ENCODE measurements at regions not wholly inside any gene's neighbourhood (a gene's known extent, or its start where the extent isn't known, plus 50 kb on each side); places are given as distances from the start of the nearest gene placed in this dataset.

GRCh38 chr3:73716418-73716817 lies 91.7 kb upstream of the PDZRN3 start:
- H3K36me3 ChIP-seq (replicated peaks; ENCODE audit: insufficient read depth, low read length): no peaks in the 10 kb centered on the region
- DNase-seq: no peak
- TF ChIP-seq EZH2 (optimal IDR thresholded peaks at IDR 0.05; ENCODE audit: low read depth, low read length) (no peak), CTCF (IDR thresholded peaks at IDR 0.05; ENCODE audit: low read length) (no peak), EZH2phosphoT487 (IDR thresholded peaks at IDR 0.05; ENCODE audit: low read length) (no peak)

GRCh38 chr3:73710340-73710739 lies 85.6 kb upstream of the PDZRN3 start:
- H3K4me2 ChIP-seq (ENCODE audit: low read depth, low read length): no peak overlapping the region

More at GRCh38 chr3:73716418-73716817, 91.7 kb upstream of the PDZRN3 start:
- no peaks in the 10 kb centered on the region for H3K79me2 ChIP-seq (ENCODE audit: low read length)
- H3K9me3 ChIP-seq (replicated peaks; ENCODE audit: insufficient read depth, low read length): no peaks in the 10 kb centered on the region
- no peak overlapping the region for H3K27ac ChIP-seq (ENCODE audit: low read length)
- no peak overlapping the region for H3K9ac ChIP-seq (ENCODE audit: low read length)
- H3K4me2 ChIP-seq (ENCODE audit: low read depth, low read length): no peak overlapping the region
- no peak overlapping the region for H2AFZ ChIP-seq (ENCODE audit: low read length)
- H4K20me1 ChIP-seq (ENCODE audit: insufficient read depth, low read length): no peaks in the 10 kb centered on the region
- H3K27me3 ChIP-seq (replicated peaks; ENCODE audit: insufficient read depth, low read length): no peaks in the 10 kb centered on the region
- no peak overlapping the region for H3K4me3 ChIP-seq (ENCODE audit: low read length)
- H3K4me1 ChIP-seq (ENCODE audit: low read length): peaks cover 7% of the 10 kb centered on the region; the same call in 1 of the 2 replicates
- no peaks in the 10 kb centered on the region for H3K9me2 ChIP-seq (replicated peaks; ENCODE audit: insufficient read depth, low read length)
- no peaks in the 10 kb centered on the region for H3F3A ChIP-seq (ENCODE audit: insufficient read depth, low read length)

GRCh38 chr3:73709712-73710111 lies 85.0 kb upstream of the PDZRN3 start:
- Histone ChIP-seq H2AFZ (ENCODE audit: low read length) (no peak overlapping the region), H3K4me3 (ENCODE audit: low read length) (no peak overlapping the region), H4K20me1 (ENCODE audit: insufficient read depth, low read length) (no peaks in the 10 kb centered on the region), H3K9me3 (replicated peaks; ENCODE audit: insufficient read depth, low read length) (no peaks in the 10 kb centered on the region), H3K9ac (ENCODE audit: low read length) (no peak overlapping the region), H3K27me3 (replicated peaks; ENCODE audit: insufficient read depth, low read length) (no peaks in the 10 kb centered on the region), H3K4me2 (ENCODE audit: low read depth, low read length) (no peak overlapping the region), H3K79me2 (ENCODE audit: low read length) (no peaks in the 10 kb centered on the region), H3K36me3 (replicated peaks; ENCODE audit: insufficient read depth, low read length) (no peaks in the 10 kb centered on the region), H3K27ac (ENCODE audit: low read length) (no peak overlapping the region), H3K9me2 (replicated peaks; ENCODE audit: insufficient read depth, low read length) (no peaks in the 10 kb centered on the region), H3K4me1 (ENCODE audit: low read length) (peaks cover 7% of the 10 kb centered on the region; the same call in 1 of the 2 replicates), H3F3A (ENCODE audit: insufficient read depth, low read length) (no peaks in the 10 kb centered on the region)
- DNase-seq: no peak
- no peak for TF ChIP-seq EZH2 (optimal IDR thresholded peaks at IDR 0.05; ENCODE audit: low read depth, low read length)
- TF ChIP-seq CTCF (IDR thresholded peaks at IDR 0.05; ENCODE audit: low read length): no peak
- TF ChIP-seq EZH2phosphoT487 (IDR thresholded peaks at IDR 0.05; ENCODE audit: low read length): no peak

More at GRCh38 chr3:73710340-73710739, 85.6 kb upstream of the PDZRN3 start:
- Histone ChIP-seq H3K4me1 (ENCODE audit: low read length) (peaks cover 7% of the 10 kb centered on the region; the same call in 1 of the 2 replicates), H3K9me3 (replicated peaks; ENCODE audit: insufficient read depth, low read length) (no peaks in the 10 kb centered on the region), H3K27ac (ENCODE audit: low read length) (no peak overlapping the region), H3F3A (ENCODE audit: insufficient read depth, low read length) (no peaks in the 10 kb centered on the region), H3K27me3 (replicated peaks; ENCODE audit: insufficient read depth, low read length) (no peaks in the 10 kb centered on the region), H3K36me3 (replicated peaks; ENCODE audit: insufficient read depth, low read length) (no peaks in the 10 kb centered on the region), H3K4me3 (ENCODE audit: low read length) (no peak overlapping the region), H3K9ac (ENCODE audit: low read length) (no peak overlapping the region), H3K79me2 (ENCODE audit: low read length) (no peaks in the 10 kb centered on the region), H3K9me2 (replicated peaks; ENCODE audit: insufficient read depth, low read length) (no peaks in the 10 kb centered on the region), H2AFZ (ENCODE audit: low read length) (no peak overlapping the region), H4K20me1 (ENCODE audit: insufficient read depth, low read length) (no peaks in the 10 kb centered on the region)
- TF ChIP-seq EZH2 (optimal IDR thresholded peaks at IDR 0.05; ENCODE audit: low read depth, low read length): no peak
- DNase-seq: no peak

- Histone ChIP-seq H3K27ac (ENCODE audit: low read length) (no peak overlapping the region), H3F3A (ENCODE audit: insufficient read depth, low read length) (no peaks in the 10 kb centered on the region), H2AFZ (ENCODE audit: low read length) (no peak overlapping the region), H3K36me3 (replicated peaks; ENCODE audit: insufficient read depth, low read length) (no peaks in the 10 kb centered on the region), H3K27me3 (replicated peaks; ENCODE audit: insufficient read depth, low read length) (no peaks in the 10 kb centered on the region), H3K79me2 (ENCODE audit: low read length) (no peaks in the 10 kb centered on the region), H3K9me2 (replicated peaks; ENCODE audit: insufficient read depth, low read length) (no peaks in the 10 kb centered on the region), H3K4me2 (ENCODE audit: low read depth, low read length) (no peak overlapping the region), H3K9ac (ENCODE audit: low read length) (no peak overlapping the region), H3K4me3 (ENCODE audit: low read length) (no peak overlapping the region), H3K9me3 (replicated peaks; ENCODE audit: insufficient read depth, low read length) (no peaks in the 10 kb centered on the region), H4K20me1 (ENCODE audit: insufficient read depth, low read length) (no peaks in the 10 kb centered on the region), H3K4me1 (ENCODE audit: low read length) (peaks cover 7% of the 10 kb centered on the region; the same call in 1 of the 2 replicates)
- no peak for TF ChIP-seq EZH2phosphoT487 (IDR thresholded peaks at IDR 0.05; ENCODE audit: low read length)
- TF ChIP-seq EZH2 (optimal IDR thresholded peaks at IDR 0.05; ENCODE audit: low read depth, low read length): no peak
- no peak for TF ChIP-seq CTCF (IDR thresholded peaks at IDR 0.05; ENCODE audit: low read length)
- no peak for DNase-seq
Observed at GRCh38 chr3:73708956-73709355, 84.2 kb upstream of the PDZRN3 start.
